GM23248 (cell line): ENCODE measurements at regions not wholly inside any gene's neighbourhood (a gene's known extent, or its start where the extent isn't known, plus 50 kb on each side); places are given as distances from the start of the nearest gene placed in this dataset.
"Not testable (repeated sequence)": the region's sequence is repeated elsewhere in the genome, so short reads cannot be mapped to it uniquely, and the experiment has no call there.

Source experiments
- EZH2 ChIP-seq: fragments of 200-600 bp; sonication (generic); IDR thresholded peaks from 2 replicates; pipeline ENCODE4 v1.6.1; 2018; ENCODE audit warnings: antibody characterized with exemption, mild to moderate bottlenecking; ENCODE audit not compliant: insufficient read depth, poor library complexity, severe bottlenecking
- EZH2phosphoT487 ChIP-seq: fragments of 200-600 bp; sonication (generic); IDR thresholded peaks from 2 replicates; pipeline ENCODE4 v1.6.1; 2018; ENCODE audit warnings: antibody characterized with exemption, moderate library complexity, mild to moderate bottlenecking, low read depth; ENCODE audit not compliant: insufficient read depth

DNA sequence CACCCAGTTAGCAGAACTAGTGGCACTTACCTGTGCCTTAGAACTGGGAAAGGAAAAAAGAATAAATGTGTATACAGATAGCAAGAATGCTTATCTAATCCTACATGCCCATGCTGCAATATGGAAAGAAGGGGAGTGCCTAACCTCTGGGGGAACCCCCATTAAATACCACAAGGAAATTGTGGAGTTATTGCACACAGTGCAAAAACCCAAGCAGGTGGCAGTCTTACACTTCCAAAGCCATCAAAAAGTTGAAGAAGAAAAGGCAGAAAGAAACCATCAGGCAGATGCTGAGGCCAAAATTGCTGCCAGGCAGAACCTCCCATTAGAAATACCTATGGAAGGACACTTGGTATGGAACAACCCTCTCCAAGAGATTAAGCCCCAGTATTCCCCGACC lies 246.1 kb upstream of the BTG1 start:
- TF ChIP-seq EZH2, EZH2phosphoT487: not testable (repeated sequence)
